ENCODE measurements at regions not wholly inside any gene's neighbourhood (a gene's known extent, or its start where the extent isn't known, plus 50 kb on each side); places are given as distances from the start of the nearest gene placed in this dataset.

GRCh38 chr1:72482736-72483413 is 200.5 kb upstream of the NEGR1 start:
- TF ChIP-seq GATA2 (IDR thresholded peaks at IDR 0.05; ENCODE audit: low read depth, low read length), result no peak
- no peak for TF ChIP-seq GATA3 (IDR thresholded peaks at IDR 0.05; ENCODE audit: low read depth, low read length)

All from SH-SY5Y (cell line).